Adrenal gland (tissue), 5 donors: ENCODE measurements at regions not wholly inside any gene's neighbourhood (a gene's known extent, or its start where the extent isn't known, plus 50 kb on each side); places are given as distances from the start of the nearest gene placed in this dataset.

ENCODE experiments used
- CTCF ChIP-seq, 6 experiments: fragments of 450-650 bp in 4 of 6; fragments of 200-600 bp in 2 of 6; sonication (generic) in 1 of 6; IDR thresholded peaks; 1 replicate in 5 of 6; 2 replicates in 1 of 6; pipeline versions ENCODE4 v1.5.1 to v1.8.0; 2016 to 2021; ENCODE audit warnings: antibody characterized with exemption in 6 of 6, mild to moderate bottlenecking in 2 of 6, moderate library complexity in 1 of 6
- POLR2A ChIP-seq, 2 donors: fragments of 450-650 bp; IDR thresholded peaks; one replicate each; pipeline ENCODE4 v1.6.1; 2017; ENCODE audit warnings: antibody characterized with exemption in 2 of 2, mild to moderate bottlenecking in 2 of 2, moderate library complexity in 1 of 2
- donor health status: DM: no; HTN: no; CAD: no.

GRCh38 chr5:110824936-110825441, 86.2 kb downstream of the SLC25A46 start:
- TF ChIP-seq CTCF (IDR thresholded peaks at IDR 0.05) (no peak), POLR2A (IDR thresholded peaks at IDR 0.05) (no peak)
